Mucosa of gallbladder (tissue), 1 donor: ENCODE measurements at regions not wholly inside any gene's neighbourhood (a gene's known extent, or its start where the extent isn't known, plus 50 kb on each side); places are given as distances from the start of the nearest gene placed in this dataset.

Experiments
- DNase-seq: peaks from one replicate; pipeline ENCODE4 v3.0.0-alpha.2; 2020; ENCODE audit warnings: low spot score
- donor health status: DM: no; HTN: no; CAD: no.

GRCh38 chr3:168157903-168158302, 62.2 kb upstream of the GOLIM4 start:
- DNase-seq: no peak

GRCh38 chr3:168157099-168157700, 61.5 kb upstream of the GOLIM4 start:
- no peak for DNase-seq

- no peak for DNase-seq
Observed at GRCh38 chr3:168156479-168156878, 60.8 kb upstream of the GOLIM4 start.

- DNase-seq: no peak
Observed at GRCh38 chr3:168155303-168155702, 59.6 kb upstream of the GOLIM4 start.

- DNase-seq: no peak
Observed at GRCh38 chr3:168154089-168154488, 58.4 kb upstream of the GOLIM4 start.

GRCh38 chr3:168152149-168152548, 56.4 kb upstream of the GOLIM4 start:
- DNase-seq: no peak
